Fibroblast of skin of back (primary cell): ENCODE measurements at regions not wholly inside any gene's neighbourhood (a gene's known extent, or its start where the extent isn't known, plus 50 kb on each side); places are given as distances from the start of the nearest gene placed in this dataset.

Source experiments
- DNase-seq: peaks from one replicate; pipeline ENCODE4 v3.0.0-alpha.2; 2013

- DNase-seq: no peak
Observed at GRCh38 chr3:188041193-188041592, 112.8 kb upstream of the LPP start.

GRCh38 chr3:188041895-188042294, 112.1 kb upstream of the LPP start:
- DNase-seq: no peak

- no peak for DNase-seq
Observed at GRCh38 chr3:188042466-188042865, 111.5 kb upstream of the LPP start.

GRCh38 chr3:188043891-188044290, 110.1 kb upstream of the LPP start:
- DNase-seq: no peak

- peak; percentile 32 for DNase-seq
Observed at GRCh38 chr3:188046561-188047211, 107.3 kb upstream of the LPP start.

GRCh38 chr3:188047536-188047935, 106.4 kb upstream of the LPP start:
- DNase-seq: no peak

GRCh38 chr3:188049606-188050530, 104.1 kb upstream of the LPP start:
- DNase-seq: no peak

GRCh38 chr3:188051801-188052168, 102.2 kb upstream of the LPP start:
- no peak for DNase-seq

GRCh38 chr3:188052169-188053035, 101.6 kb upstream of the LPP start:
- peak; percentile 30 for DNase-seq

GRCh38 chr3:188053036-188053340, 101.0 kb upstream of the LPP start:
- DNase-seq: no peak

GRCh38 chr3:188053710-188054380, 100.1 kb upstream of the LPP start:
- DNase-seq: no peak

- DNase-seq: no peak
Observed at GRCh38 chr3:188054541-188054940, 99.4 kb upstream of the LPP start.

GRCh38 chr3:188055388-188055787, 98.6 kb upstream of the LPP start:
- no peak for DNase-seq

- no peak for DNase-seq
Observed at GRCh38 chr3:188057124-188057523, 96.8 kb upstream of the LPP start.

- DNase-seq: no peak
Observed at GRCh38 chr3:188058569-188059184, 95.3 kb upstream of the LPP start.

- DNase-seq: no peak
Observed at GRCh38 chr3:188059351-188059750, 94.6 kb upstream of the LPP start.

GRCh38 chr3:188060264-188060835, 93.6 kb upstream of the LPP start:
- no peak for DNase-seq

- peak; percentile 66 for DNase-seq
Observed at GRCh38 chr3:188060840-188061544, 93.0 kb upstream of the LPP start.

- no peak for DNase-seq
Observed at GRCh38 chr3:188062216-188062615, 91.7 kb upstream of the LPP start.

GRCh38 chr3:188064831-188065493, 89.0 kb upstream of the LPP start:
- no peak for DNase-seq

- DNase-seq: no peak
Observed at GRCh38 chr3:188066141-188066540, 87.8 kb upstream of the LPP start.
